Astrocyte of the cerebellum (primary cell): ENCODE measurements at regions not wholly inside any gene's neighbourhood (a gene's known extent, or its start where the extent isn't known, plus 50 kb on each side); places are given as distances from the start of the nearest gene placed in this dataset.
A peak's percentile ranks its signal among the peaks of the same experiment; 100 is the strongest.

Source experiments
- DNase-seq: peaks from one replicate; pipeline ENCODE4 v3.0.0-alpha.2; 2011; ENCODE audit warnings: low read depth
- H3K4me3 ChIP-seq: 2 replicates; pipeline ENCODE4 v1.5.1; 2011; ENCODE audit warnings: mild to moderate bottlenecking, low read depth, low read length, moderate library complexity
- CTCF ChIP-seq: IDR thresholded peaks from 2 replicates; pipeline ENCODE4 v1.5.1; 2012; ENCODE audit warnings: low read length, low read depth, moderate library complexity, mild to moderate bottlenecking; ENCODE audit errors: missing control alignments
- in situ Hi-C: cut with HindIII; loops from 2 replicates; pipeline ENCODE4 v1.10.0; 2017; ENCODE audit warnings: low sequenced_read_pairs

GRCh38 chr3:159451067-159451466 lies 537.6 kb upstream of the IL12A start:
- in situ Hi-C loops = no loop called here

GRCh38 chr3:159451482-159451881 lies 537.2 kb upstream of the IL12A start:
- in situ Hi-C loops = no loop called here
- no peak for DNase-seq
- H3K4me3 ChIP-seq = no peak overlapping the region
- no peak for TF ChIP-seq CTCF

More at GRCh38 chr3:159451067-159451466, 537.6 kb upstream of the IL12A start:
- TF ChIP-seq CTCF = no peak
- no peak for DNase-seq
- H3K4me3 ChIP-seq = no peak overlapping the region

GRCh38 chr3:159453036-159453435 lies 535.6 kb upstream of the IL12A start:
- DNase-seq = no peak
- no peak for TF ChIP-seq CTCF
- in situ Hi-C loops = no loop called here
- H3K4me3 ChIP-seq = no peak overlapping the region

- in situ Hi-C loops = no loop called here
- no peak for DNase-seq
- TF ChIP-seq CTCF = no peak
- H3K4me3 ChIP-seq = no peak overlapping the region
Observed at GRCh38 chr3:159453945-159454344, 534.7 kb upstream of the IL12A start.

- DNase-seq = no peak
- in situ Hi-C loops = no loop called here
- no peak overlapping the region for H3K4me3 ChIP-seq
- TF ChIP-seq CTCF = no peak
Observed at GRCh38 chr3:159455741-159456181, 532.9 kb upstream of the IL12A start.

- in situ Hi-C loops = no loop called here
- H3K4me3 ChIP-seq = no peak overlapping the region
- no peak for TF ChIP-seq CTCF
- DNase-seq = peak; percentile 70
Observed at GRCh38 chr3:159458010-159458409, 530.6 kb upstream of the IL12A start.

GRCh38 chr3:159458982-159459381 lies 529.7 kb upstream of the IL12A start:
- in situ Hi-C loops = no loop called here
- no peak for TF ChIP-seq CTCF

More at GRCh38 chr3:159458982-159459381, 529.7 kb upstream of the IL12A start:
- no peak overlapping the region for H3K4me3 ChIP-seq
- no peak for DNase-seq
